ENCODE measurements at regions not wholly inside any gene's neighbourhood (a gene's known extent, or its start where the extent isn't known, plus 50 kb on each side); places are given as distances from the start of the nearest gene placed in this dataset.
"Not testable (repeated sequence)": the region's sequence is repeated elsewhere in the genome, so short reads cannot be mapped to it uniquely, and the experiment has no call there.

GRCh38 chr13:21274457-21274856 lies 98.0 kb downstream of the MRPL57 start:
- not testable (repeated sequence) for H3K27me3 ChIP-seq (ENCODE audit: control insufficient read depth in 3 of 3, insufficient read depth in 3 of 3, low read length in 3 of 3); H3K9me3 ChIP-seq (ENCODE audit: control insufficient read depth in 2 of 2, insufficient read depth in 1 of 2, low read depth in 1 of 2, low read length in 1 of 2); H3K4me1 ChIP-seq (ENCODE audit: control insufficient read depth in 3 of 3, insufficient read depth in 2 of 3, low read depth in 1 of 3, low read length in 2 of 3); H3K4me3 ChIP-seq (ENCODE audit: low read depth in 1 of 3, low read length in 3 of 3); FAIRE-seq; H3K27ac ChIP-seq (ENCODE audit: low read depth in 1 of 3, low read length in 2 of 3); H3K36me3 ChIP-seq (ENCODE audit: control insufficient read depth in 3 of 3, insufficient read depth in 2 of 3, low read depth in 1 of 3, low read length in 3 of 3); DNase-seq
- 75 to 78% (median 77%) methylated on average over 4 of the region's 4 CpGs for WGBS, 3 donors

GRCh38 chr13:21282065-21282464 lies 105.6 kb downstream of the MRPL57 start:
- DNase-seq (no peak), FAIRE-seq (no peak)
- H3K9me3 ChIP-seq (ENCODE audit: control insufficient read depth in 2 of 2, insufficient read depth in 1 of 2, low read depth in 1 of 2, low read length in 1 of 2), result no peaks in the 10 kb centered on the region
- H3K36me3 ChIP-seq (ENCODE audit: control insufficient read depth in 3 of 3, insufficient read depth in 2 of 3, low read depth in 1 of 3, low read length in 3 of 3), result no peaks in the 10 kb centered on the region
- H3K4me3 ChIP-seq (ENCODE audit: low read depth in 1 of 3, low read length in 3 of 3), result no peak overlapping the region
- whole genome bisulfite sequencing, 3 donors, result 71 to 90% (median 80%) methylated on average over 2 of the region's 2 CpGs
- no peaks in the 10 kb centered on the region for H3K27me3 ChIP-seq (ENCODE audit: control insufficient read depth in 3 of 3, insufficient read depth in 3 of 3, low read length in 3 of 3)
- no peaks in the 10 kb centered on the region for H3K4me1 ChIP-seq (ENCODE audit: control insufficient read depth in 3 of 3, insufficient read depth in 2 of 3, low read depth in 1 of 3, low read length in 2 of 3)
- no peak overlapping the region for H3K27ac ChIP-seq (ENCODE audit: low read depth in 1 of 3, low read length in 2 of 3)

GRCh38 chr13:21287331-21287907 lies 111.0 kb downstream of the MRPL57 start:
- no peak for DNase-seq
- Histone ChIP-seq H3K36me3 (ENCODE audit: control insufficient read depth in 3 of 3, insufficient read depth in 2 of 3, low read depth in 1 of 3, low read length in 3 of 3) (no peaks in the 10 kb centered on the region), H3K9me3 (ENCODE audit: control insufficient read depth in 2 of 2, insufficient read depth in 1 of 2, low read depth in 1 of 2, low read length in 1 of 2) (no peaks in the 10 kb centered on the region), H3K4me1 (ENCODE audit: control insufficient read depth in 3 of 3, insufficient read depth in 2 of 3, low read depth in 1 of 3, low read length in 2 of 3) (no peaks in the 10 kb centered on the region), H3K4me3 (ENCODE audit: low read depth in 1 of 3, low read length in 3 of 3) (no peak overlapping the region), H3K27ac (ENCODE audit: low read depth in 1 of 3, low read length in 2 of 3) (no peak overlapping the region), H3K27me3 (ENCODE audit: control insufficient read depth in 3 of 3, insufficient read depth in 3 of 3, low read length in 3 of 3) (no peaks in the 10 kb centered on the region)
- WGBS, 3 donors, result 87 to 88% (median 87%) methylated on average over 20 of the region's 20 CpGs
- no peak for FAIRE-seq

GRCh38 chr13:21289475-21289874 lies 113.0 kb downstream of the MRPL57 start:
- DNase-seq, result no peak
- no peak overlapping the region for H3K4me3 ChIP-seq (ENCODE audit: low read depth in 1 of 3, low read length in 3 of 3)
- H3K36me3 ChIP-seq (ENCODE audit: control insufficient read depth in 3 of 3, insufficient read depth in 2 of 3, low read depth in 1 of 3, low read length in 3 of 3), result no peaks in the 10 kb centered on the region
- H3K4me1 ChIP-seq (ENCODE audit: control insufficient read depth in 3 of 3, insufficient read depth in 2 of 3, low read depth in 1 of 3, low read length in 2 of 3), result no peaks in the 10 kb centered on the region
- no peaks in the 10 kb centered on the region for H3K27me3 ChIP-seq (ENCODE audit: control insufficient read depth in 3 of 3, insufficient read depth in 3 of 3, low read length in 3 of 3)
- H3K27ac ChIP-seq (ENCODE audit: low read depth in 1 of 3, low read length in 2 of 3), result no peak overlapping the region
- no peak for FAIRE-seq
- 80 to 90% (median 88%) methylated on average over 5 of the region's 5 CpGs for WGBS, 3 donors
- no peaks in the 10 kb centered on the region for H3K9me3 ChIP-seq (ENCODE audit: control insufficient read depth in 2 of 2, insufficient read depth in 1 of 2, low read depth in 1 of 2, low read length in 1 of 2)

GRCh38 chr13:21290442-21291002 lies 114.1 kb downstream of the MRPL57 start:
- not testable (repeated sequence) for H3K4me1 ChIP-seq (ENCODE audit: control insufficient read depth in 3 of 3, insufficient read depth in 2 of 3, low read depth in 1 of 3, low read length in 2 of 3); DNase-seq; H3K36me3 ChIP-seq (ENCODE audit: control insufficient read depth in 3 of 3, insufficient read depth in 2 of 3, low read depth in 1 of 3, low read length in 3 of 3); H3K9me3 ChIP-seq (ENCODE audit: control insufficient read depth in 2 of 2, insufficient read depth in 1 of 2, low read depth in 1 of 2, low read length in 1 of 2); FAIRE-seq; H3K4me3 ChIP-seq (ENCODE audit: low read depth in 1 of 3, low read length in 3 of 3); H3K27me3 ChIP-seq (ENCODE audit: control insufficient read depth in 3 of 3, insufficient read depth in 3 of 3, low read length in 3 of 3); H3K27ac ChIP-seq (ENCODE audit: low read depth in 1 of 3, low read length in 2 of 3)
- 44 to 73% (median 65%) methylated on average over 13 of the region's 13 CpGs for WGBS, 3 donors

- 76 to 92% (median 82%) methylated on average over 7 of the region's 7 CpGs for WGBS, 3 donors
- Histone ChIP-seq H3K4me1 (ENCODE audit: control insufficient read depth in 3 of 3, insufficient read depth in 2 of 3, low read depth in 1 of 3, low read length in 2 of 3) (no peaks in the 10 kb centered on the region), H3K36me3 (ENCODE audit: control insufficient read depth in 3 of 3, insufficient read depth in 2 of 3, low read depth in 1 of 3, low read length in 3 of 3) (no peaks in the 10 kb centered on the region), H3K27me3 (ENCODE audit: control insufficient read depth in 3 of 3, insufficient read depth in 3 of 3, low read length in 3 of 3) (no peaks in the 10 kb centered on the region), H3K27ac (ENCODE audit: low read depth in 1 of 3, low read length in 2 of 3) (no peak overlapping the region), H3K9me3 (ENCODE audit: control insufficient read depth in 2 of 2, insufficient read depth in 1 of 2, low read depth in 1 of 2, low read length in 1 of 2) (no peaks in the 10 kb centered on the region), H3K4me3 (ENCODE audit: low read depth in 1 of 3, low read length in 3 of 3) (no peak overlapping the region)
- FAIRE-seq, result no peak
- DNase-seq, result no peak
Measured at GRCh38 chr13:21291840-21292239, 115.4 kb downstream of the MRPL57 start.

GRCh38 chr13:21296991-21297390 lies 120.5 kb downstream of the MRPL57 start:
- H3K4me3 ChIP-seq (ENCODE audit: low read depth in 1 of 3, low read length in 3 of 3); H3K36me3 ChIP-seq (ENCODE audit: control insufficient read depth in 3 of 3, insufficient read depth in 2 of 3, low read depth in 1 of 3, low read length in 3 of 3); FAIRE-seq; H3K9me3 ChIP-seq (ENCODE audit: control insufficient read depth in 2 of 2, insufficient read depth in 1 of 2, low read depth in 1 of 2, low read length in 1 of 2); H3K27me3 ChIP-seq (ENCODE audit: control insufficient read depth in 3 of 3, insufficient read depth in 3 of 3, low read length in 3 of 3); H3K4me1 ChIP-seq (ENCODE audit: control insufficient read depth in 3 of 3, insufficient read depth in 2 of 3, low read depth in 1 of 3, low read length in 2 of 3): not testable (repeated sequence)
- H3K27ac ChIP-seq (ENCODE audit: low read depth in 1 of 3, low read length in 2 of 3), result peak overlapping the region in 1 of 3 donors; percentile 45
- 8 to 15% (median 10%) methylated on average over 5 of the region's 5 CpGs for WGBS, 3 donors
- peak; percentile 33 to 46 for DNase-seq

GRCh38 chr13:21297447-21297846 lies 121.0 kb downstream of the MRPL57 start:
- Histone ChIP-seq H3K9me3 (ENCODE audit: control insufficient read depth in 2 of 2, insufficient read depth in 1 of 2, low read depth in 1 of 2, low read length in 1 of 2) (no peaks in the 10 kb centered on the region), H3K27me3 (ENCODE audit: control insufficient read depth in 3 of 3, insufficient read depth in 3 of 3, low read length in 3 of 3) (no peaks in the 10 kb centered on the region), H3K27ac (ENCODE audit: low read depth in 1 of 3, low read length in 2 of 3) (peak overlapping the region in 2 of 3 donors; percentile 45 to 50), H3K4me1 (ENCODE audit: control insufficient read depth in 3 of 3, insufficient read depth in 2 of 3, low read depth in 1 of 3, low read length in 2 of 3) (peaks cover 0 to 5% (median 5%) of the 10 kb centered on the region in 3 donors), H3K36me3 (ENCODE audit: control insufficient read depth in 3 of 3, insufficient read depth in 2 of 3, low read depth in 1 of 3, low read length in 3 of 3) (no peaks in the 10 kb centered on the region), H3K4me3 (ENCODE audit: low read depth in 1 of 3, low read length in 3 of 3) (peak overlapping the region in 1 of 3 donors; percentile 88)
- FAIRE-seq (no peak), DNase-seq (no peak)
- WGBS, 3 donors, result 66 to 74% (median 67%) methylated on average over 2 of the region's 2 CpGs

Data from small intestine (tissue), 7 donors.